HG03442 (cell line): ENCODE measurements at regions not wholly inside any gene's neighbourhood (a gene's known extent, or its start where the extent isn't known, plus 50 kb on each side); places are given as distances from the start of the nearest gene placed in this dataset.

Experiments
- ATAC-seq: cut with Tn5 transposase; IDR thresholded peaks from one replicate; pipeline ENCODE4 v1.9.1; 2021; ENCODE audit warnings: mild to moderate bottlenecking, moderate library complexity; ENCODE audit not compliant: unreplicated experiment

DNA sequence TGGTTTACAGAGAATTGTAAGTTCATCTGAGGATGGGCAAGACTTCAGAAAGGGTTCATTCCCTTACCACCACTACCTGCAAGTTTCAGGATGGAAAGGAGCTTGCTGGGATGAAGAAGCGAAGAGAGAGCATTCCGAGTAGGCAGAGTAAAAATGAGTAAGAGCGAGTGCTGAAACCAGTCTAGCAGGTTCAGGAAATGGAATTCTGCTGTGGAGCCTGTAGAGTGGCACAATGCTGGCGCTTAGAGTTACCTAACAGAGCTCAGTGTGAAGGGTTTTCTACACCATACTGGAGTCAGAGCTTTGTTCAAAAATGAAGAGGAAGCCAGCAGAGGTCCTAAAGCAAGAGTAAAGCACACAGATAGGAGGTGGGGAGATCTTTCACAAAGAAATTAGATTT is 179.2 kb upstream of the ZC3H12C start:
- no peak for ATAC-seq

DNA sequence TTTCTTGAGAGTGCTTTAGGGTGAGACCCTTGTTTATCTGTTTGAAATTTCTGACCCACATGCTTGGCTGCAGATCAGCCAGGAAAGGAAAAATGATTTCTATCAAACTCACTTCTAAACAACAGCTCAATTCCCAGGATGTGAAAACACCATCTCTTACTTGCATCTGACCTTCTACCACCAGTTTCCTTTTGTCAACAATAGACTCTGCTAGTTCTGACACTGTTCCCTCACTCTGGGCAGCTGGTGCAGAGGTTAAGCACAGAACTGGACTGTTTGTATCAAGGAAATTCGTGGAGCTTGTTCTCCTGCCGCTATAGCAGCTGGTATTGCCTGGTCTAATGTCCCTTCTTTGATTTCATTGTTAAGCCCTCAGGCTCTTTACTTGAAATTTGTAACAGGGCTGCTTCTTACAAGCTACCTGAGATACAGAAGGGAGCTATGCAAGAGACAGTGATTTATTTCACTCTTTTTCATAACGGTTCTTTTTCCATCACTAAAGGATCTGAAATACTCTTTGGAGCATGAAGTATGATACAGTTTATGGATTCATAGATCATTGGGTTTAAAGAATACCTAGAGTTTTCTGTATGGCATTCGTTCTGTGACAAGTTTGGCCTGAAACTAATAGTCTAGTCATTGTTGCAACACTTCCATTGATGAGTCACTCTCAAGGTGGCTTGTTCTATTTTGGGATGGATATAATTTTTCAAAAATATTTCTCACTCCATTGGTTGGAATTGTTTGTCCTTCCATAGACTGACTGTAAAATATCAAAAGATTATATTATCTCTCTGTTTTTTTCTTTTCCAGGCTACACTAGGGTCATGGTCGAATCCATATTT is 178.2 kb upstream of the ZC3H12C start:
- peak; percentile 73 for ATAC-seq

GRCh38 chr11:109926941-109927340 is 166.3 kb upstream of the ZC3H12C start:
- ATAC-seq = no peak

DNA sequence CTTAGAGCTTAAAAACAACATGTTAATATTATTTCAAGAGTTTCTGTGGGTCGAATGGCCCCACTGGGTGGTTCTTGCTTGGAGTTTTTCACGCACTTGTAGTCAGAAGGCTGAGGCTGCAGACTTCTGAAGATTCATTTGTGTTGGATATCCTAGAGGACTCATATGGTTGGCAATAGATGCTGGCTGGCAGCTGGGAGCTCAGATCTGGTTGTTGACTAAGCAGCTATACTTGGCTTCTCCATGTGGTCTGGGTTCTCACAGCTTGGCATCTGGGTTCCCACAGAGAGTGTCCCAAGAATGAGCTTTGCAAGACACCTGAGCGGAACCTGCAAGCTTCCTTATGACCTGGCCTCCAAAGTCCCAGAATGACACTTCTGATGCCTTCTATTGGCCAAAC is 163.9 kb upstream of the ZC3H12C start:
- ATAC-seq = no peak

GRCh38 chr11:109933126-109933525 is 160.1 kb upstream of the ZC3H12C start:
- ATAC-seq = no peak

- ATAC-seq = no peak
Observed at GRCh38 chr11:109934151-109934550, 159.0 kb upstream of the ZC3H12C start.

DNA sequence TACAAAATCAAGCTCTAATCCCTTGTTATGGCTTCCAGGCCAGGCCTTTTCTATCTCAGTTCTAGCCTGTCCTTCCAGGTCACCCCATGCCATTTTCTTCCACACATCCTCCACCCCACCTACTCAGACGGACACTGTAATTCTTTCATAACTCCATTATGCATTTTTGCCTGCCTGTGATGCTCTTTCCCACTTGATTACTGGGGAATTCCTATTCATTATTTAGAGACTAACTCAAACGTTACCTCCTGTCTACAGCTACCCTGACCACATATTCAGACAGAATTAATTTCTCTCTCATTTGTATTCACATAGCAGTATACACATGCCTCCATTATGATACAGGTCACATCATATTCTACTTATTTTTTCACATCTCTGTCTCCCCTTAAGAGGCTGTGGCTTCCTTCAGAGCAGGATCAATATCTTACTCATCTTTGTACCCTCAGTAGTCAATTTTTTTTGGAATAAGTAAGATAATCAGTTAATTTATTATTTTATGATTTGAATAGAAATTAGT is 156.5 kb upstream of the ZC3H12C start:
- no peak for ATAC-seq

DNA sequence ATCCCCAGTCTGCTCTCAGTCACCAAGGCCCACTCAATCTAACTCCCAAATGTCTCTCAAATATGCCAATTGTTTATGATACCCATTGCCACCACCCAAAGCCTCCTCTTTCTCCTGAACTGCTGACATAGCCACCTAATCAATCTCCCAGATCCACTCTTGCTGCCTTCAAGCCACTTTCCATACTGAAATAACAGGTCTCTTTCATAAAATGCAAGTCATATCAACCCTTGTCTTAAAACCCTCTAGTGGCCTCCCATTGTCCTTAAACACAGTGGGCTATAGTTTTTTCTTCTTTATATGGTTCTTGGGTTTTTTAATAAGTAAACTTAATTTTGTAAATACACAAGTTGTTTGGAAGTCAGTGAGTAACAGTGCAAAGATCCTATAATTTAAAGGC is 155.2 kb upstream of the ZC3H12C start:
- ATAC-seq = no peak

DNA sequence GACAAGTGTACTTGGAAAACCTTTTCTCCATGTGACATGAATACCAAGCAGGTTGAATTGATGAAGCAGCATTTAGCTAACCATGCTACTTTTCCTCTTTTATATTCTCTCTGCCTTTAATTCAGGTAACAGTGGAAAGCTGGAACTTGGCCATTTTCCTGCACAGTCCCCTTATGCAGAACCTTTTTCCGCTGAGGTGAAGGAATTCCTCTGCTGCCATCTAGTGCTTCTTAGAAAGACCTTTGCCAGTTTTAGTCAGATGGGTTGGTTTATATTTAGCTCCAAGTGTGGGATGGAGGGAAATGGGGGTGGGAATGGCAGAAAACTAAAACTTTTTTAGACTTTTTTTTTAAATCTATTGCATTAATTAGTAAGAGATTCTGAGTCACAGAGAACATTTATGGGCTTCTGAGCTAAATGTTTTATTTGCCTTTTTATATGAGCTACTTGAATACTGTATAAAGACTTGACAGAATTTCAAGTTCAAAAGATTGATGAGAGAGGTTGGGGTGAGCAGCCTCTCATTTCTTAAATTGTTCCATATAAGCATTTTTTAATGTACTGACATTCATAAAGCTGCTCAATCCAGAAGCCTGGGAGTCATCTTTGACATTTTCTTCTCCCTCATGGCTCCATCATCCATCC is 153.9 kb upstream of the ZC3H12C start:
- ATAC-seq = no peak

DNA sequence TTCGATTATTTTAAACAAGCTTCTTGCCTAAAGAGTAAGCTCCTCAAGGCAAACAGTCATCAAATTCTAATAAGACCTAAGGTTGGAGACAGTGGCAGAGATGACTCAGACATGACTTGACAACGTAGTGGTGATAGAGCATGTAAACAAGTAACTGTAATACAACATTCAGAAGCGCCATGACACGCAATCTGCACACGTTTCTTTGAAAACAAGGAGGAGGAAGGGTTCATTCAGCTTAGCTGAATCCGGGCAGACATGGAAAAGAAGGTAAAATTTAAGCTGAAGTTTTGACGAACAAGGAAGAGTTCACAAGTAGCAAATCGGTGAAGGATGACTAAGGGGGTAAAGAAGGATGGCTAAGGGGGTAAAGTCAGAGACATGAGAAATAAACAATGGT is 152.4 kb upstream of the ZC3H12C start:
- ATAC-seq = no peak

- peak; percentile 69 for ATAC-seq
Observed at GRCh38 chr11:109945626-109946321, 147.4 kb upstream of the ZC3H12C start.

- ATAC-seq = peak; percentile 88
Observed at GRCh38 chr11:109946322-109946846, 146.8 kb upstream of the ZC3H12C start.

DNA sequence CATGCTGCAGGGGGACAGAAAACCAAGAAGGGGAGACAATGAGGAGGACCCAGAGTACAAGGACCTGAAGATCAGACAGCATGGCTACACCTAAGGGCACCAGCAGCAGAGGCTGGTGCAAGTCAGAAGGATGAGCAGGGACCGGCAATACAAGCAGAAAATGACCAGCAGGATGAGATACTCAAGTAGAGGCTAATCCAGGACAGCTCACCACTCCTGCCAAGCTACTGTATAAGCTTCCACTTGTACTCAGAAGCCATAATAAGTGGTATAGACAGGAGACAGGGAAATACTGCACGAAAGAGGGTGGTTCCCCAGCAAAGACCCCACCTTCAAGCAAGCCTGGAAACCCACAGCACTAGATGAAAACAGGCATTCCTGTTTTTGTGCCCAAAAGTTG is 138.7 kb upstream of the ZC3H12C start:
- ATAC-seq = no peak

GRCh38 chr11:109956124-109956793 is 136.9 kb upstream of the ZC3H12C start:
- ATAC-seq = peak; percentile 77

DNA sequence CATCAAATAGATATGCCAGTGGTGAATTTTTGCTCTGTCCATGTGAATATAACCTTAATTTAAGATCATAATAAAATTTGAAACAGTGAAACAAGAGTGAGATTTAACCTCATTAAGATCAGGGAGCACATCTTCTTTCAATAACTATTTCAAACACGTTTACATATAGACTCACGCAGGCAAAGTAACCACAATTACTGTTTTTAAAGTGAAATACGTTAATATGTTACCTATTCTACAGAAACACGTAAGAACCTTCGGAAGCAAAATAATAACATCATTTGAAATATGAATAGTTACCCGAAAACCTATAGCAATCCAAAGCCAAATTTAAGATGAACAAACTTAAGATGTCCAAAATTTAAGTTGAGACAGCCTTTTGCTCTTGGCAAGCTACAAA is 136.2 kb upstream of the ZC3H12C start:
- no peak for ATAC-seq

- ATAC-seq = no peak
Observed at GRCh38 chr11:109957601-109958000, 135.6 kb upstream of the ZC3H12C start.

DNA sequence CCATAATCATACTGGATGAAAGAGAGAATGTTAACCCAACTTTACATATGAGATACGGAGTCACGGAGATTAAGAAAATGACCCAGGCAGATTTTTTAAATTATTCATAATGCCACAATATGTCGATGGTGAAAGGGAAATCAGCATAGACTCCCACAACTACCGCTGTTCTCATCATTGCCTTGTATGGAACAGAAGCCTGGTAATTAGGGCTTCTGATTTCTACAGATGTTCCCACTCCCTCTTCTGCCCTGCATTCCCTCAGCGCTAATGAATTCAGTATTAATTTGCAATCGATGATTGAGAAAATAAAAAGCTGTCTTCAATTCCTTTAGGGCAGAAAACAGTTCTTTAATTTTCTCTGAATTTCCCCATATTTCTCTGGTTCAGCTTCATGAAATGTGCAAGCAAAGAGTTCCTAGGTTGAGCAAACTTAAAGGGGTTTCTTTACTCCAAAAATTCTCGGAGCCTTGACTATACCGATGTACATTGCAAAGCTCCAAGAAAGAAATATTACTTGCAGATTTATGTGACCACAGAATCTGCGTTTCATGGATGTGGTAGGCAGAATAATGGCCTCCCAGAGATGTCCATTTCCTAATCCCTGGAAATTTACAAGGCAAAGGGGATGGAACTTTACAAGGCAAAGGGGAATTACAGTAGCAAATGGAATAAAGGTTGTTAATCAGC is 134.9 kb upstream of the ZC3H12C start:
- no peak for ATAC-seq

DNA sequence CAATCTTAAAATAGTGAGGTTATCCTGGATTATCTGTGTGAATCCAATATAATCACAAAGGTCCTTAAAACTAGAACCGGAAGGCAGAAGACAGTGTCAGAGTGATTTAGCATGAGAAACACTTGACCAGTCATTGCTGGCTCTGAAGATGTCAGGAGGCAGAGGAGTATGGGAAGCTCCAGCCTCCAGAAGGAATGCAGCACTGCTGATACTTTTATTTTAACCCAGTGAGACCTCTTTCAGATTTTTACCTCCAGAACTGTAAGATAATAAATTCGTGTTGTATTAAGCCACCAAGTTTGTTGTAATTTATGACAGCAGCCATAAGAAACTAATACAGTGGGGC is 134.4 kb upstream of the ZC3H12C start:
- ATAC-seq = no peak

DNA sequence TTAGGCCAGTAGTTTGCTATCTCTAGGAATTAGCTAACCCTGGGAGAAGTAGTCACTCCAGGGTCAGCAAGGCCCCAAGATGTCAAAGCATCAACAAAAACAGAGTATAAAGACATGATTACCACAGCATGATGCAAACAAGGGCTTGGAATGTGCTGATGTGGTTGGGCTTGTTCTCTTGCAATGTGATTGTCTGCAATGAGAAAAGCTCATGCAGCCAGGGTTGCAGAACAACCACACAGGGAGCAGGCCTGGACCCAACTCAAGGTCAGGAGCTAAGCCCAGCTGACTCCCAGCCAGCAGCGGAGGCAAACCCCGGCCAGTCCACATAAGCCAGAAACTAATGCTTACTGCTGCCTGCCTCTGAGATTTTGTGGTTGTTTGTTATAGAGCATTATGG is 132.4 kb upstream of the ZC3H12C start:
- no peak for ATAC-seq

- no peak for ATAC-seq
Observed at GRCh38 chr11:109961261-109961660, 131.9 kb upstream of the ZC3H12C start.
